HEK293T (cell line): ENCODE measurements at regions not wholly inside any gene's neighbourhood (a gene's known extent, or its start where the extent isn't known, plus 50 kb on each side); places are given as distances from the start of the nearest gene placed in this dataset.

Source experiments
- BHLHE40 ChIP-seq: fragments of 450-650 bp; IDR thresholded peaks from 2 replicates; pipeline ENCODE4 v1.6.1; 2016; ENCODE audit warnings: mild to moderate bottlenecking, moderate library complexity, borderline replicate concordance
- FOXA1 ChIP-seq: fragments of 450-650 bp; IDR thresholded peaks from 2 replicates; pipeline ENCODE4 v1.6.1; 2016; ENCODE audit warnings: mild to moderate bottlenecking
- TARDBP ChIP-seq: fragments of 450-650 bp; IDR thresholded peaks from 2 replicates; pipeline ENCODE4 v1.6.1; 2016

GRCh38 chr5:120155873-120156272 lies 308.2 kb upstream of the PRR16 start:
- TF ChIP-seq FOXA1 (no peak), TARDBP (no peak), BHLHE40 (no peak)
